ENCODE measurements at regions not wholly inside any gene's neighbourhood (a gene's known extent, or its start where the extent isn't known, plus 50 kb on each side); places are given as distances from the start of the nearest gene placed in this dataset.

GRCh38 chr9:10773136-10773535, 160.3 kb upstream of the PTPRD start:
- Histone ChIP-seq H3K27me3 (no peaks in the 10 kb centered on the region), H3K4me1 (no peaks in the 10 kb centered on the region), H3K9me3 (no peaks in the 10 kb centered on the region), H3K36me3 (no peaks in the 10 kb centered on the region), H3K4me3 (no peak overlapping the region), H3K27ac (no peak overlapping the region)
- no peak for DNase-seq
- TF ChIP-seq CTCF (IDR thresholded peaks at IDR 0.05): no peak
- intact Hi-C loops (cut with DNase I; ENCODE audit: low total_unique reads): no loop called here

DNA sequence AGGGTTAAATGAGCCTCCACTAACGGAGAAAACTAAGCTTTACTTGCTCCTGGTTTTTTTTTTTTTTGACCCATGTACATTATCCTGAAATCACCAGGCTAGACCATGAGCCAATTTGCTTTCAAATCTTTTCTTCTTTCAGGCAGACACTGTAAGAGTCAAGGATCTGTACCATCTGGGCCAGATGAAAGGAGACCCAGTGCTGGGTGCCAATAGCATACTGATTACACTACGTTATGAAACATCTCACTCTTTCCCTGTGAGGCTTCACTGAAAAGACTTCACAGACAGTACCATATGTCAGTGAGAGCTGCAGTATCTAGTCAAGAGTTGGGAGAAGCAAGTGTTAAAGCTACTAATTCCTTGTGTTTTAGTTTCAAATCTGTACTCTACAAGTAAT, 161.2 kb upstream of the PTPRD start:
- H3K4me3 ChIP-seq: no peak overlapping the region
- H3K36me3 ChIP-seq: no peaks in the 10 kb centered on the region
- intact Hi-C loops (cut with DNase I; ENCODE audit: low total_unique reads): no loop called here
- no peak overlapping the region for H3K27ac ChIP-seq
- no peaks in the 10 kb centered on the region for H3K4me1 ChIP-seq
- H3K9me3 ChIP-seq: no peaks in the 10 kb centered on the region
- DNase-seq: no peak
- no peak for TF ChIP-seq CTCF (IDR thresholded peaks at IDR 0.05)
- no peaks in the 10 kb centered on the region for H3K27me3 ChIP-seq

DNA sequence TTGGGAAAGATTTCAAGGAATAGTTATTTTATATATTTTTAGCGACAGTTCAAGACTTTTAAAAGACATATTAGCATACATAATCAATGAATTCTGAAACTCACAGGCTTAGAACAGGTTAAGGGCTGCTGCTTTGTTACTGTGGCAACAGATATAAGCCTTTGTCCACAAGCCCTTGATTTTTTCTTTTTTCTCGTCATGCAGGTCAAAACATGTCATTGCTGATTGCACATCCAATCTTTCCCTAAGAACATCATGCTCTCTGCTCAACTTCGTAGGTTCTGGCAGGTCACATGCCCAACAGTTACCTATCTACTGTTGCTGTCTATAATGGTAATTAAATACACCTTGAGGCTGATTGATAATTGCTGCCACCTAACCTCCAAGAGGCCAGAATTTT, 172.5 kb upstream of the PTPRD start:
- Histone ChIP-seq H3K4me1 (no peaks in the 10 kb centered on the region), H3K4me3 (no peak overlapping the region), H3K9me3 (peaks cover 0 to 2% (median 0%) of the 10 kb centered on the region in 3 donors), H3K36me3 (no peaks in the 10 kb centered on the region), H3K27ac (no peak overlapping the region), H3K27me3 (no peaks in the 10 kb centered on the region)
- no peak for TF ChIP-seq CTCF (IDR thresholded peaks at IDR 0.05)
- DNase-seq: no peak
- intact Hi-C loops (cut with DNase I; ENCODE audit: low total_unique reads): no loop called here

GRCh38 chr9:10793306-10793705, 180.5 kb upstream of the PTPRD start:
- intact Hi-C loops (cut with DNase I; ENCODE audit: low total_unique reads): no loop called here
- H3K4me1 ChIP-seq: no peaks in the 10 kb centered on the region

GRCh38 chr9:10804486-10804885, 191.7 kb upstream of the PTPRD start:
- TF ChIP-seq CTCF (IDR thresholded peaks at IDR 0.05): no peak
- Histone ChIP-seq H3K27ac (no peak overlapping the region), H3K4me1 (no peaks in the 10 kb centered on the region), H3K4me3 (no peak overlapping the region), H3K9me3 (no peaks in the 10 kb centered on the region), H3K36me3 (no peaks in the 10 kb centered on the region), H3K27me3 (no peaks in the 10 kb centered on the region)
- DNase-seq: no peak
- intact Hi-C loops (cut with DNase I; ENCODE audit: low total_unique reads): no loop called here

More at GRCh38 chr9:10793306-10793705, 180.5 kb upstream of the PTPRD start:
- H3K27ac ChIP-seq: no peak overlapping the region
- no peaks in the 10 kb centered on the region for H3K27me3 ChIP-seq
- no peak overlapping the region for H3K4me3 ChIP-seq
- peaks cover 0 to 10% (median 0%) of the 10 kb centered on the region in 3 donors for H3K9me3 ChIP-seq
- no peak for DNase-seq
- no peaks in the 10 kb centered on the region for H3K36me3 ChIP-seq
- TF ChIP-seq CTCF (IDR thresholded peaks at IDR 0.05): no peak

- intact Hi-C loops (cut with DNase I; ENCODE audit: low total_unique reads): no loop called here
- Histone ChIP-seq H3K4me1 (no peaks in the 10 kb centered on the region), H3K27me3 (no peaks in the 10 kb centered on the region), H3K4me3 (no peak overlapping the region), H3K27ac (no peak overlapping the region), H3K9me3 (no peaks in the 10 kb centered on the region), H3K36me3 (no peaks in the 10 kb centered on the region)
- no peak for TF ChIP-seq CTCF (IDR thresholded peaks at IDR 0.05)
- DNase-seq: no peak
Observed at GRCh38 chr9:10806868-10807267, 194.1 kb upstream of the PTPRD start.

Data from tibial artery (tissue), 4 donors.